GM21529 (cell line): ENCODE measurements at regions not wholly inside any gene's neighbourhood (a gene's known extent, or its start where the extent isn't known, plus 50 kb on each side); places are given as distances from the start of the nearest gene placed in this dataset.
A peak's percentile ranks its signal among the peaks of the same experiment; 100 is the strongest.
"Not testable (repeated sequence)": the region's sequence is repeated elsewhere in the genome, so short reads cannot be mapped to it uniquely, and the experiment has no call there.

Source experiments
- ATAC-seq: cut with Tn5 transposase; IDR thresholded peaks from one replicate; pipeline ENCODE4 v1.9.1; 2021; ENCODE audit not compliant: unreplicated experiment

- ATAC-seq = no peak
These were observed 158.6 kb upstream of the PREP start for GRCh38 chr6:105561486-105561885.

- peak; percentile 96 for ATAC-seq
These were observed 157.8 kb upstream of the PREP start for GRCh38 chr6:105560611-105561066.

GRCh38 chr6:105557291-105557690, 154.4 kb upstream of the PREP start:
- no peak for ATAC-seq

- no peak for ATAC-seq
These were observed 150.3 kb upstream of the PREP start for GRCh38 chr6:105553171-105553570.

GRCh38 chr6:105550955-105551620, 148.2 kb upstream of the PREP start:
- no peak for ATAC-seq

GRCh38 chr6:105546754-105547153, 143.9 kb upstream of the PREP start:
- ATAC-seq = no peak

GRCh38 chr6:105545947-105546731, 143.3 kb upstream of the PREP start:
- ATAC-seq = no peak

GRCh38 chr6:105545228-105545920, 142.5 kb upstream of the PREP start:
- no peak for ATAC-seq

- ATAC-seq = no peak
These were observed 137.0 kb upstream of the PREP start for GRCh38 chr6:105539911-105540310.

GRCh38 chr6:105537981-105538578, 135.2 kb upstream of the PREP start:
- no peak for ATAC-seq

- no peak for ATAC-seq
These were observed 134.1 kb upstream of the PREP start for GRCh38 chr6:105536961-105537360.

GRCh38 chr6:105533301-105533700, 130.4 kb upstream of the PREP start:
- no peak for ATAC-seq

GRCh38 chr6:105526225-105526872, 123.5 kb upstream of the PREP start:
- no peak for ATAC-seq

- ATAC-seq = no peak
These were observed 119.9 kb upstream of the PREP start for GRCh38 chr6:105522626-105523322.

- no peak for ATAC-seq
These were observed 117.1 kb upstream of the PREP start for GRCh38 chr6:105519954-105520353.

GRCh38 chr6:105518993-105519392, 116.1 kb upstream of the PREP start:
- not testable (repeated sequence) for ATAC-seq

- ATAC-seq = no peak
These were observed 112.2 kb upstream of the PREP start for GRCh38 chr6:105515054-105515453.

- no peak for ATAC-seq
These were observed 111.4 kb upstream of the PREP start for GRCh38 chr6:105514306-105514705.

GRCh38 chr6:105511639-105512038, 108.8 kb upstream of the PREP start:
- peak; percentile 41 for ATAC-seq

GRCh38 chr6:105510746-105511145, 107.9 kb upstream of the PREP start:
- no peak for ATAC-seq
